ENCODE measurements at regions not wholly inside any gene's neighbourhood (a gene's known extent, or its start where the extent isn't known, plus 50 kb on each side); places are given as distances from the start of the nearest gene placed in this dataset.

- DNase-seq (ENCODE audit: insufficient read length, low spot score) (no peak), FAIRE-seq (no peak)
- no peak for TF ChIP-seq CTCF (IDR thresholded peaks at IDR 0.05; ENCODE audit: insufficient read depth, missing control alignments)
Observed at GRCh38 chr5:82399111-82399510, 121.0 kb upstream of the RPS23 start.

- FAIRE-seq (no peak), DNase-seq (ENCODE audit: insufficient read length, low spot score) (no peak)
- no peak for TF ChIP-seq CTCF (IDR thresholded peaks at IDR 0.05; ENCODE audit: insufficient read depth, missing control alignments)
Observed at GRCh38 chr5:82397741-82398320, 119.7 kb upstream of the RPS23 start.

GRCh38 chr5:82396871-82397514 lies 118.8 kb upstream of the RPS23 start:
- FAIRE-seq = no peak

GRCh38 chr5:82396396-82396795 lies 118.2 kb upstream of the RPS23 start:
- no peak for TF ChIP-seq CTCF (IDR thresholded peaks at IDR 0.05; ENCODE audit: insufficient read depth, missing control alignments)
- FAIRE-seq (no peak), DNase-seq (ENCODE audit: insufficient read length, low spot score) (no peak)

More at GRCh38 chr5:82396871-82397514, 118.8 kb upstream of the RPS23 start:
- no peak for DNase-seq (ENCODE audit: insufficient read length, low spot score)
- TF ChIP-seq CTCF (IDR thresholded peaks at IDR 0.05; ENCODE audit: insufficient read depth, missing control alignments) = no peak

GRCh38 chr5:82393951-82394350 lies 115.8 kb upstream of the RPS23 start:
- DNase-seq (ENCODE audit: insufficient read length, low spot score) = no peak
- no peak for FAIRE-seq
- TF ChIP-seq CTCF (IDR thresholded peaks at IDR 0.05; ENCODE audit: insufficient read depth, missing control alignments) = no peak

GRCh38 chr5:82390088-82390487 lies 111.9 kb upstream of the RPS23 start:
- FAIRE-seq (no peak), DNase-seq (ENCODE audit: insufficient read length, low spot score) (no peak)
- TF ChIP-seq CTCF (IDR thresholded peaks at IDR 0.05; ENCODE audit: insufficient read depth, missing control alignments) = no peak

- DNase-seq (ENCODE audit: insufficient read length, low spot score) = no peak
- no peak for FAIRE-seq
Observed at GRCh38 chr5:82389347-82389746, 111.2 kb upstream of the RPS23 start.

More at GRCh38 chr5:82389347-82389746, 111.2 kb upstream of the RPS23 start:
- no peak for TF ChIP-seq CTCF (IDR thresholded peaks at IDR 0.05; ENCODE audit: insufficient read depth, missing control alignments)
